VCaP (cell line): ENCODE measurements at regions not wholly inside any gene's neighbourhood (a gene's known extent, or its start where the extent isn't known, plus 50 kb on each side); places are given as distances from the start of the nearest gene placed in this dataset.
A peak's percentile ranks its signal among the peaks of the same experiment; 100 is the strongest.
"Not testable (repeated sequence)": the region's sequence is repeated elsewhere in the genome, so short reads cannot be mapped to it uniquely, and the experiment has no call there.

Source experiments
- H3K27ac ChIP-seq: fragments of 450-650 bp; 2 replicates; pipeline ENCODE4 v1.5.1; 2017
- TF ChIP-seq, protein P1 (sequence below): fragments of 450-650 bp; conservative IDR thresholded peaks from 2 replicates; pipeline ENCODE4 v1.5.1; 2017; ENCODE audit warnings: mild to moderate bottlenecking, moderate library complexity

- TF ChIP-seq, protein P1, sequence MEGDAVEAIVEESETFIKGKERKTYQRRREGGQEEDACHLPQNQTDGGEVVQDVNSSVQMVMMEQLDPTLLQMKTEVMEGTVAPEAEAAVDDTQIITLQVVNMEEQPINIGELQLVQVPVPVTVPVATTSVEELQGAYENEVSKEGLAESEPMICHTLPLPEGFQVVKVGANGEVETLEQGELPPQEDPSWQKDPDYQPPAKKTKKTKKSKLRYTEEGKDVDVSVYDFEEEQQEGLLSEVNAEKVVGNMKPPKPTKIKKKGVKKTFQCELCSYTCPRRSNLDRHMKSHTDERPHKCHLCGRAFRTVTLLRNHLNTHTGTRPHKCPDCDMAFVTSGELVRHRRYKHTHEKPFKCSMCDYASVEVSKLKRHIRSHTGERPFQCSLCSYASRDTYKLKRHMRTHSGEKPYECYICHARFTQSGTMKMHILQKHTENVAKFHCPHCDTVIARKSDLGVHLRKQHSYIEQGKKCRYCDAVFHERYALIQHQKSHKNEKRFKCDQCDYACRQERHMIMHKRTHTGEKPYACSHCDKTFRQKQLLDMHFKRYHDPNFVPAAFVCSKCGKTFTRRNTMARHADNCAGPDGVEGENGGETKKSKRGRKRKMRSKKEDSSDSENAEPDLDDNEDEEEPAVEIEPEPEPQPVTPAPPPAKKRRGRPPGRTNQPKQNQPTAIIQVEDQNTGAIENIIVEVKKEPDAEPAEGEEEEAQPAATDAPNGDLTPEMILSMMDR = peak; percentile 72
- no peak overlapping the region for H3K27ac ChIP-seq
These were observed 1538.3 kb upstream of the SEL1L start for GRCh38 chr14:83071888-83072501.

DNA sequence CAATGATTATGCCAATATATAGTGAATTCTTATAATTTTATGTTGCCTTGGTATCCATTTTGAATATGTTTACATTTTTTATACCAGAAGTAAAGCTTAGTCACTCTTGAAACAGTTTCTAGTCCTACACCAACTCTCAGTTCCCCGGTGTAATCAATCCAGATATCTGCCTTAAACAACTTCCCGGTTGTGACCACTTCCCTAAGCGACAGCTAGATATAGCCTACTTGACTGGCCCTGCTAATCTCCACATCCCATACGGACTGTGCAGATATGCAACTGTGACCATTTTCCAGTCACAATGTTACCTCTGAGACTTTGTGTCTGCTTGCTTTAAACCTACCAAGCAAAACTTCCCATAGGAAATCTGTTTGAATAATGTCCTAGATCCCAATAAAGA, 1551.5 kb upstream of the SEL1L start:
- no peak overlapping the region for H3K27ac ChIP-seq
- TF ChIP-seq, protein P1 = no peak

DNA sequence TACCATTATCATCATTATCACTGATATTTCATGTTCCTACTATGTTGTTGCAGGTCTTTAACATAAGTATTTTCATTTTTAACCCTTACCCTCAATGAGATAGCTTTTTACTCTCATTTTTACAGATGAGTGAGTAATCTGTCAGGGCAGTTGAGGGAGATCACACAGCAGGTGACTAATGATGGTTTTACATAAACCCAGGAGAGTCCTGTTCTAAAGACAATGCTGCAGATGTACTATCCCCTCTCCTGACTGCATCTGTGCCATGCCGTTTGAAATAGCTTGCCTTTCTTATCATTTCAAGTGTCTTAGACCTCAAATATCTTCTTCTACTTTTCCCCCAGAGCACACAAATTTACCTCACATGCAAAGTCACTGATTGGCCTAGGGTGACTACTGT, 1552.1 kb upstream of the SEL1L start:
- H3K27ac ChIP-seq = no peak overlapping the region
- TF ChIP-seq, protein P1 = no peak

DNA sequence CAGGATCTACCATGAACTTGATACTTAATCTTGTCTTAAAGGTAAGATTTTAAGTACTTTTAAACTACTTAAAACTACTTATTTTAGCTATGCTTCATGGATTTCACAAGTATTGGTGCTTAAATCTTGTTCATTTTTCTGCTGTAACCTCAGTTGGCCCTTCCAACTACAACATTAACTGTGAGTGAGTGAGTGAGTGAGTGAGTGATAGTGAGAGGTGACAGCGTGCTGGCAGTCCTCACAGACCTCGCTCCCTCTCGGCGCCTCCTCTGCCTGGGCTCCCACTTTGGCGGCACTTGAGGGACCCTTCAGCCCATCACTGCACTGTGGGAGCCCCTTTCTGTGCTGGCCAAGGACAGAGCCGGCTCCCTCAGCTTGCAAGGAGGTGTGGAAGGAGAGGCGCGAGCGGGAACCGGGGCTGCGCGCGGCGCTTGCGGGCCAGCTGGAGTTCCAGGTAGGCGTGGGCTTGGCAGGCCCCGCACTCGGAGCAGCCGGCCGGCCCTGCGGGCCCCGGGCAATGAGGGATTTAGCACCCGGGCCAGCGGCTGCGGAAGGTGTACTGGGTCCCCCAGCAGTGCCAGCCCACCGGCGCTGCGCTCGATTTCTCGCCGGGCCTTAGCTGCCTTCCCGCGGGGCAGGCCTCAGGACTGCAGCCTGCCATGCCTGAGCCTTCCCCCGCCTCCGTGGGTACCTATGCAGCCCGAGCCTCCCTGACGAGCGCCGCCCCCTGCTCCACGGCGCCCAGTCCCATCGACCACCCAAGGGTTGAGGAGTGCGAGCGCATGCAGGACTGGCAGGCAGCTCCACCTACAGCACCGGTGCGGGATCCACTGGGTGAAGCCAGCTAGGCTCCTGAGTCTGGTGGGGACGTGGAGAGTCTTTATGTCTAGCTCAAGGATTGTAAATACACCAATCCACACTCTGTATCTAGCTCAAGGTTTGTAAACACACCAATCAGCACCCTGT, 1558.6 kb upstream of the SEL1L start:
- H3K27ac ChIP-seq = not testable (repeated sequence)

- no peak overlapping the region for H3K27ac ChIP-seq
- TF ChIP-seq, protein P1 = no peak
These were observed 1562.4 kb upstream of the SEL1L start for GRCh38 chr14:83096092-83096491.

GRCh38 chr14:83101846-83102245, 1568.2 kb upstream of the SEL1L start:
- TF ChIP-seq, protein P1 = no peak
- no peak overlapping the region for H3K27ac ChIP-seq

- TF ChIP-seq, protein P1 = no peak
- H3K27ac ChIP-seq = no peak overlapping the region
These were observed 1584.4 kb upstream of the SEL1L start for GRCh38 chr14:83118029-83118428.

DNA sequence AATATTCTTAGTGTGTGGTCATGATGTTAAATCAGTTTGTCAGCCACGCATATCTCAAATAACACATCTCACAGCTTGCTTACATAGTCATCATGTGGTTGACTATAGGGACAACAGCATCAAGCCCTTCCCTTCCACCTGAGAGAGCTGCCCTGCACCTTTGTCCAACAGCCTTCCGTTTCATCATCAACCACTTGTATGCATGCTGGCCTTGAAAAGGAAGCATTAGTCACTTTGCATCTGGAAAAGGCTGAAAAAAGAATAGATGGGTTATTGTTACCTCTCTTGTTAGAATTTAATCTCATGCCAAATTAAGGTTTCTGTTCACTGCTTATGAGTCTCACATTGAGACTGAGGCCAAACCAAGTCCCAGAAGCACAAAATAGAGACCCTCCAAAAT, 1586.5 kb upstream of the SEL1L start:
- TF ChIP-seq, protein P1 = no peak
- no peak overlapping the region for H3K27ac ChIP-seq
